Astrocyte (in vitro differentiated cells and primary cell): ENCODE measurements at regions not wholly inside any gene's neighbourhood (a gene's known extent, or its start where the extent isn't known, plus 50 kb on each side); places are given as distances from the start of the nearest gene placed in this dataset.

Experiments
- DNase-seq: peaks from one replicate; pipeline ENCODE4 v3.0.0-alpha.2; 2010; ENCODE audit warnings: low read depth
- FAIRE-seq: peaks from 2 replicates; lab custom pipeline; 2011; peaks lifted over from hg19 to GRCh38; lab: Jason Lieb, UNC
- H2AFZ ChIP-seq: 2 replicates; pipeline ENCODE4 v1.6.0; 2012; ENCODE audit warnings: low read depth, low read length, inconsistent platforms
- H3K27ac ChIP-seq: 2 replicates; pipeline ENCODE4 v1.5.1; 2011; ENCODE audit warnings: low read depth, low read length, inconsistent platforms
- H3K27me3 ChIP-seq: 2 replicates; pipeline ENCODE4 v1.6.0; 2011; ENCODE audit warnings: low read length, inconsistent platforms; ENCODE audit not compliant: insufficient read depth
- H3K36me3 ChIP-seq: 2 replicates; pipeline ENCODE4 v1.5.1; 2011; ENCODE audit warnings: low read length, inconsistent platforms; ENCODE audit not compliant: insufficient read depth
- H3K4me1 ChIP-seq: 2 replicates; pipeline ENCODE4 v1.5.1; 2011; ENCODE audit warnings: low read length, inconsistent platforms; ENCODE audit not compliant: insufficient read depth
- H3K4me2 ChIP-seq: 2 replicates; pipeline ENCODE4 v1.6.0; 2012; ENCODE audit warnings: low read length, inconsistent platforms
- H3K4me3 ChIP-seq: 2 replicates; pipeline ENCODE4 v1.5.1; 2011; ENCODE audit warnings: low read depth, mild to moderate bottlenecking, low read length, inconsistent platforms; ENCODE audit not compliant: insufficient read depth
- H3K79me2 ChIP-seq: 2 replicates; pipeline ENCODE4 v1.6.0; 2012; ENCODE audit warnings: mild to moderate bottlenecking, low read length, inconsistent platforms; ENCODE audit not compliant: insufficient read depth
- H3K9ac ChIP-seq: 2 replicates; pipeline ENCODE4 v1.6.0; 2012; ENCODE audit warnings: mild to moderate bottlenecking, low read length, inconsistent platforms
- H3K9me3 ChIP-seq: 2 replicates; pipeline ENCODE4 v1.5.1; 2012; ENCODE audit warnings: low read depth, mild to moderate bottlenecking, low read length, inconsistent platforms; ENCODE audit not compliant: insufficient read depth
- H4K20me1 ChIP-seq: 2 replicates; pipeline ENCODE4 v1.6.0; 2012; ENCODE audit warnings: low read length, inconsistent platforms; ENCODE audit not compliant: insufficient read depth
- H3K27ac Mint-ChIP-seq: one replicate; pipeline ENCODE4 v1.8.0; 2021; ENCODE audit warnings: mild to moderate bottlenecking, mixed read lengths; ENCODE audit not compliant: unreplicated experiment
- H3K27me3 Mint-ChIP-seq: one replicate; pipeline ENCODE4 v1.8.0; 2021; ENCODE audit warnings: low read depth, mixed read lengths; ENCODE audit not compliant: unreplicated experiment
- H3K36me3 Mint-ChIP-seq: one replicate; pipeline ENCODE4 v1.8.0; 2021; ENCODE audit warnings: low read depth, mixed read lengths; ENCODE audit not compliant: unreplicated experiment
- H3K4me1 Mint-ChIP-seq: one replicate; pipeline ENCODE4 v1.8.0; 2021; ENCODE audit warnings: low read depth, mixed read lengths; ENCODE audit not compliant: unreplicated experiment
- H3K4me3 Mint-ChIP-seq: one replicate; pipeline ENCODE4 v1.8.0; 2021; ENCODE audit warnings: mild to moderate bottlenecking, moderate library complexity, mixed read lengths; ENCODE audit not compliant: unreplicated experiment
- H3K9me3 Mint-ChIP-seq: one replicate; pipeline ENCODE4 v1.8.0; 2021; ENCODE audit warnings: mild to moderate bottlenecking, mixed read lengths; ENCODE audit not compliant: unreplicated experiment
- EZH2 ChIP-seq: IDR thresholded peaks from 2 replicates; pipeline ENCODE4 v1.6.1; 2012; ENCODE audit warnings: mild to moderate bottlenecking, low read length, inconsistent platforms; ENCODE audit not compliant: insufficient read depth
- TF ChIP-seq, protein P1 (sequence below): IDR thresholded peaks from 2 replicates; pipeline ENCODE4 v1.5.1; 2011; ENCODE audit warnings: low read depth, mild to moderate bottlenecking, inconsistent platforms, low read length, moderate library complexity; ENCODE audit not compliant: insufficient read depth

- no peaks in the 10 kb centered on the region for H3K27me3 Mint-ChIP-seq
- no peaks in the 10 kb centered on the region for H3K36me3 Mint-ChIP-seq
- no peak overlapping the region for H3K27ac Mint-ChIP-seq
- H3K4me3 Mint-ChIP-seq = no peak overlapping the region
- Histone ChIP-seq H3K9me3 (no peaks in the 10 kb centered on the region), H3K79me2 (no peaks in the 10 kb centered on the region), H3K27me3 (no peaks in the 10 kb centered on the region), H3K4me1 (no peaks in the 10 kb centered on the region), H3K27ac (no peak overlapping the region), H2AFZ (no peak overlapping the region), H3K36me3 (no peaks in the 10 kb centered on the region), H3K4me2 (no peak overlapping the region), H4K20me1 (no peaks in the 10 kb centered on the region), H3K4me3 (no peak overlapping the region), H3K9ac (no peak overlapping the region)
- FAIRE-seq (no peak), DNase-seq (no peak)
- TF ChIP-seq EZH2 = no peak
- TF ChIP-seq, protein P1, sequence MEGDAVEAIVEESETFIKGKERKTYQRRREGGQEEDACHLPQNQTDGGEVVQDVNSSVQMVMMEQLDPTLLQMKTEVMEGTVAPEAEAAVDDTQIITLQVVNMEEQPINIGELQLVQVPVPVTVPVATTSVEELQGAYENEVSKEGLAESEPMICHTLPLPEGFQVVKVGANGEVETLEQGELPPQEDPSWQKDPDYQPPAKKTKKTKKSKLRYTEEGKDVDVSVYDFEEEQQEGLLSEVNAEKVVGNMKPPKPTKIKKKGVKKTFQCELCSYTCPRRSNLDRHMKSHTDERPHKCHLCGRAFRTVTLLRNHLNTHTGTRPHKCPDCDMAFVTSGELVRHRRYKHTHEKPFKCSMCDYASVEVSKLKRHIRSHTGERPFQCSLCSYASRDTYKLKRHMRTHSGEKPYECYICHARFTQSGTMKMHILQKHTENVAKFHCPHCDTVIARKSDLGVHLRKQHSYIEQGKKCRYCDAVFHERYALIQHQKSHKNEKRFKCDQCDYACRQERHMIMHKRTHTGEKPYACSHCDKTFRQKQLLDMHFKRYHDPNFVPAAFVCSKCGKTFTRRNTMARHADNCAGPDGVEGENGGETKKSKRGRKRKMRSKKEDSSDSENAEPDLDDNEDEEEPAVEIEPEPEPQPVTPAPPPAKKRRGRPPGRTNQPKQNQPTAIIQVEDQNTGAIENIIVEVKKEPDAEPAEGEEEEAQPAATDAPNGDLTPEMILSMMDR = no peak
- H3K9me3 Mint-ChIP-seq = no peaks in the 10 kb centered on the region
- no peaks in the 10 kb centered on the region for H3K4me1 Mint-ChIP-seq
These were observed 581.8 kb downstream of the TAF11L14 start for GRCh38 chr5:18216016-18216415.

GRCh38 chr5:18216729-18217128 is 582.5 kb downstream of the TAF11L14 start:
- no peaks in the 10 kb centered on the region for H3K9me3 ChIP-seq
- H3K4me2 ChIP-seq = no peak overlapping the region
- H4K20me1 ChIP-seq = no peaks in the 10 kb centered on the region
- no peaks in the 10 kb centered on the region for H3K27me3 ChIP-seq
- H3K79me2 ChIP-seq = no peaks in the 10 kb centered on the region
- no peak overlapping the region for H3K27ac ChIP-seq
- DNase-seq (no peak), FAIRE-seq (no peak)
- H3K9me3 Mint-ChIP-seq = no peaks in the 10 kb centered on the region
- H3K9ac ChIP-seq = no peak overlapping the region
- H3K4me1 Mint-ChIP-seq = no peaks in the 10 kb centered on the region
- no peak overlapping the region for H3K4me3 ChIP-seq
- no peak for TF ChIP-seq EZH2
- H3K27ac Mint-ChIP-seq = no peak overlapping the region
- H2AFZ ChIP-seq = no peak overlapping the region
- H3K4me1 ChIP-seq = no peaks in the 10 kb centered on the region
- H3K27me3 Mint-ChIP-seq = no peaks in the 10 kb centered on the region
- H3K4me3 Mint-ChIP-seq = no peak overlapping the region
- H3K36me3 ChIP-seq = no peaks in the 10 kb centered on the region
- H3K36me3 Mint-ChIP-seq = no peaks in the 10 kb centered on the region

DNA sequence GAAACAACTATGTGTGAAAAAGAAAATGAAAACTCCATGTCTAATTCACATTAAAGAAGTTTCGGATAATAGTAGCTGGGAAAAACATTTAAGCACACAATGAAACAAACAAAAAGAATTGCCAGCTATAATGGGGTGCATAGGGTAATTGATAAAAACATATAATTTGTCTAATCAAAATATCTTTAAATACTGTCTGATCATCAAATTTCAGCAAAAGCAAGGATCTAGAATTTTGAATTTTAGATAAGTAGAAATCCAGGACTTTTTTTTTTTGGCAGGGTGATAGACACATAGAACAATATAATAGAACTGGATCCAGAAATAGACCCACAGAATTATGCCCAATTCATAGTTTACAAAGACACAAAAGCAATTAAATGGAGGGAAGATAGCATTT is 585.0 kb downstream of the TAF11L14 start:
- Histone ChIP-seq H3K9me3 (no peaks in the 10 kb centered on the region), H3K79me2 (no peaks in the 10 kb centered on the region), H3K4me2 (no peak overlapping the region), H3K9ac (no peak overlapping the region), H3K27me3 (no peaks in the 10 kb centered on the region), H3K4me1 (no peaks in the 10 kb centered on the region), H4K20me1 (no peaks in the 10 kb centered on the region), H2AFZ (no peak overlapping the region), H3K4me3 (no peak overlapping the region), H3K36me3 (no peaks in the 10 kb centered on the region), H3K27ac (no peak overlapping the region)
- TF ChIP-seq EZH2 = no peak
- TF ChIP-seq, protein P1 = no peak
- Mint-ChIP-seq H3K9me3 (no peaks in the 10 kb centered on the region), H3K4me3 (no peak overlapping the region), H3K36me3 (no peaks in the 10 kb centered on the region), H3K27me3 (no peaks in the 10 kb centered on the region), H3K27ac (no peak overlapping the region), H3K4me1 (no peaks in the 10 kb centered on the region)
- no peak for DNase-seq
- FAIRE-seq = no peak
